ENCODE measurements at regions not wholly inside any gene's neighbourhood (a gene's known extent, or its start where the extent isn't known, plus 50 kb on each side); places are given as distances from the start of the nearest gene placed in this dataset.

DNA sequence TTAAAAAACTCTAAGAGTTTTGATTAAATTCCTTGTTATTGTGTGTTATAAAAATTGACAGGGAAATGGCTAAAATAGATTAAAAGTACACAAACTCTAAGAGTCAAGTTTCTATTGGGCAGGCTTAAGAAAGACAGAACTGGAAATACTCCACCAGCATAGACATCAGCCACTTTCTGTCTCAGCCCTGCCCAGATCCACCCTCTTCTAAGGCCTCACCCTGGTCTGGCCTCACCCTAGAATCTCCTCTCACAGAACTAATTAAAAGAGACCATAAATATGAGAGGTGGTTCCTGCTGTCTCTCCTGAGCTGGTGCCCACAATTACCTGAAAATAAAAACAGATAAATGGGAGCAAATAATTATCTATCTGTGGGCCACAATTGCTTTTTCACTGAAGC lies 1951.0 kb downstream of the TP53TG3F start:
- no peaks in the 10 kb centered on the region; a peak in 1 of 4 replicates for H3K36me3 ChIP-seq (ENCODE audit: control insufficient read depth in 1 of 2, insufficient read depth in 2 of 2, low read length in 2 of 2)
- intact Hi-C loops (cut with micrococcal nuclease): no loop called here
- no peak for DNase-seq (ENCODE audit: low read depth, low spot score)
- H4K20me1 ChIP-seq (ENCODE audit: insufficient read depth): no peaks in the 10 kb centered on the region
- H3K4me3 ChIP-seq (replicated peaks in 1 of 2; ENCODE audit: low read depth in 1 of 2, low read length in 2 of 2): no peak overlapping the region
- H3K27ac ChIP-seq (ENCODE audit: low read depth, low read length): no peak overlapping the region
- ATAC-seq: no peak
- H3K79me2 ChIP-seq (ENCODE audit: insufficient read depth, low read length): no peaks in the 10 kb centered on the region
- POLR2A ChIA-PET: no interaction called here
- H3K9me2 ChIP-seq (ENCODE audit: insufficient read depth): no peaks in the 10 kb centered on the region
- CTCF ChIA-PET: no interaction called here
- BruUV-seq (replicated peaks): no TSS peak
- no peaks in the 10 kb centered on the region for H3K4me1 ChIP-seq (ENCODE audit: control insufficient read depth in 1 of 2, insufficient read depth in 2 of 2, low read length in 2 of 2)
- no peak for TF ChIP-seq REST (IDR thresholded peaks at IDR 0.05; ENCODE audit: low read depth)
- no peak for TF ChIP-seq ELF1 (IDR thresholded peaks at IDR 0.05; ENCODE audit: borderline replicate concordance, low read depth)
- no peak for TF ChIP-seq EZH2 (IDR thresholded peaks at IDR 0.05)
- TF ChIP-seq POLR2AphosphoS5 (IDR thresholded peaks at IDR 0.05; ENCODE audit: low read depth, low read length): no peak
- TF ChIP-seq POLR2A (IDR thresholded peaks at IDR 0.05; ENCODE audit: borderline replicate concordance, extremely low read depth, insufficient read depth, insufficient read length): no peak
- TF ChIP-seq ZNF274 (IDR thresholded peaks at IDR 0.05; ENCODE audit: low read depth, low read length): no peak
- TF ChIP-seq FOSL1 (IDR thresholded peaks at IDR 0.05; ENCODE audit: low read depth): no peak
- TF ChIP-seq TCF7L2 (IDR thresholded peaks at IDR 0.05; ENCODE audit: borderline replicate concordance, extremely low read depth, insufficient read depth, insufficient read length): no peak
- TF ChIP-seq, protein P1, sequence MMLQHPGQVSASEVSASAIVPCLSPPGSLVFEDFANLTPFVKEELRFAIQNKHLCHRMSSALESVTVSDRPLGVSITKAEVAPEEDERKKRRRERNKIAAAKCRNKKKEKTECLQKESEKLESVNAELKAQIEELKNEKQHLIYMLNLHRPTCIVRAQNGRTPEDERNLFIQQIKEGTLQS (IDR thresholded peaks at IDR 0.05): no peak
- no peak for TF ChIP-seq CEBPB (IDR thresholded peaks at IDR 0.05; ENCODE audit: low read depth)
- TF ChIP-seq, protein P2, sequence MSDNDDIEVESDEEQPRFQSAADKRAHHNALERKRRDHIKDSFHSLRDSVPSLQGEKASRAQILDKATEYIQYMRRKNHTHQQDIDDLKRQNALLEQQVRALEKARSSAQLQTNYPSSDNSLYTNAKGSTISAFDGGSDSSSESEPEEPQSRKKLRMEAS (IDR thresholded peaks at IDR 0.05): no peak
- no peak for TF ChIP-seq EGR1 (IDR thresholded peaks at IDR 0.05; ENCODE audit: low read depth)
- H3K9ac ChIP-seq (ENCODE audit: low read length): no peak overlapping the region
- RAD21 ChIA-PET (ENCODE audit: low non-redundant PET in 1 of 2, low total read pairs in 2 of 2, uncharacterized antibody in 2 of 2, unreplicated experiment in 2 of 2): no interaction called here
- no peaks in the 10 kb centered on the region for H3K27me3 ChIP-seq (ENCODE audit: insufficient read depth, low read length)
- H2AFZ ChIP-seq (ENCODE audit: low read depth, low read length, poor library complexity, severe bottlenecking): no peak overlapping the region
- H3K4me2 ChIP-seq (ENCODE audit: low read length): no peak overlapping the region
- H3K9me3 ChIP-seq (ENCODE audit: control insufficient read depth in 1 of 2, insufficient read depth in 1 of 2, low read depth in 1 of 2, low read length in 2 of 2): peaks cover 0 to 26% of the 10 kb centered on the region in 2 experiments; a peak in 2 of 4 replicates

All from HCT116 (cell line).